AG10803 (cell line): ENCODE measurements at regions not wholly inside any gene's neighbourhood (a gene's known extent, or its start where the extent isn't known, plus 50 kb on each side); places are given as distances from the start of the nearest gene placed in this dataset.

Source experiments
- DNase-seq: peaks from one replicate; pipeline ENCODE4 v3.0.0; 2010; ENCODE audit warnings: low read depth
- H3K4me3 ChIP-seq: 2 replicates; pipeline ENCODE4 v1.5.1; 2011; ENCODE audit warnings: mild to moderate bottlenecking, low read length, control low read depth
- CTCF ChIP-seq: conservative IDR thresholded peaks from 2 replicates; pipeline ENCODE4 v1.5.1; 2011; ENCODE audit warnings: mild to moderate bottlenecking, low read length, control low read depth, inconsistent platforms

- peak; percentile 82 for TF ChIP-seq CTCF
- no peak overlapping the region for H3K4me3 ChIP-seq
- peak; percentile 82 for DNase-seq
Observed at GRCh38 chr12:92570056-92570753, 132.6 kb upstream of the PLEKHG7 start.

GRCh38 chr12:92568691-92569090 lies 134.1 kb upstream of the PLEKHG7 start:
- no peak for TF ChIP-seq CTCF
- H3K4me3 ChIP-seq: no peak overlapping the region
- no peak for DNase-seq

- H3K4me3 ChIP-seq: no peak overlapping the region
- TF ChIP-seq CTCF: no peak
- DNase-seq: no peak
Observed at GRCh38 chr12:92566448-92567019, 136.3 kb upstream of the PLEKHG7 start.

- no peak for DNase-seq
- TF ChIP-seq CTCF: no peak
- H3K4me3 ChIP-seq: no peak overlapping the region
Observed at GRCh38 chr12:92563819-92564218, 139.0 kb upstream of the PLEKHG7 start.

- no peak for TF ChIP-seq CTCF
Observed at GRCh38 chr12:92562063-92562734, 140.6 kb upstream of the PLEKHG7 start.

GRCh38 chr12:92561543-92561899 lies 141.3 kb upstream of the PLEKHG7 start:
- peak; percentile 92 for DNase-seq
- TF ChIP-seq CTCF: no peak
- no peak overlapping the region for H3K4me3 ChIP-seq

More at GRCh38 chr12:92562063-92562734, 140.6 kb upstream of the PLEKHG7 start:
- no peak for DNase-seq
- H3K4me3 ChIP-seq: no peak overlapping the region
